ENCODE measurements at regions not wholly inside any gene's neighbourhood (a gene's known extent, or its start where the extent isn't known, plus 50 kb on each side); places are given as distances from the start of the nearest gene placed in this dataset.

- H3K79me2 ChIP-seq (ENCODE audit: insufficient read depth, low read depth, low read length): no peaks in the 10 kb centered on the region
- intact Hi-C loops (cut with micrococcal nuclease; ENCODE audit: unreplicated experiment): no loop called here
- no peaks in the 10 kb centered on the region for H4K20me1 ChIP-seq (ENCODE audit: insufficient read depth, low read length)
- no peak overlapping the region for H3K27ac ChIP-seq (ENCODE audit: low read depth, low read length, poor library complexity, severe bottlenecking)
- H3K36me3 ChIP-seq (ENCODE audit: insufficient read depth, low read length): no peaks in the 10 kb centered on the region
- POLR2A ChIA-PET: interaction anchor here (0.7 kb wide), 1 partner anchor 1694 kb away, joined by 3 read pairs; no protein-coding TSS in a partner anchor
- H2AFZ ChIP-seq (ENCODE audit: low read length): no peak overlapping the region
- H3K9me3 ChIP-seq (ENCODE audit: low read length): 0 out of 2 replicates have a peak, but pooled peaks cover 4% of the 10 kb centered on the region
- H3K4me3 ChIP-seq (ENCODE audit: low read depth, low read length, poor library complexity, severe bottlenecking): no peak overlapping the region
- H3K4me1 ChIP-seq (ENCODE audit: insufficient read depth, low read length, poor library complexity, severe bottlenecking): no peaks in the 10 kb centered on the region
- BruUV-seq (replicated peaks): no TSS peak
- TF ChIP-seq EZH2phosphoT487 (IDR thresholded peaks at IDR 0.05; ENCODE audit: borderline replicate concordance, low read depth, low read length): no peak
- TF ChIP-seq, protein P1, sequence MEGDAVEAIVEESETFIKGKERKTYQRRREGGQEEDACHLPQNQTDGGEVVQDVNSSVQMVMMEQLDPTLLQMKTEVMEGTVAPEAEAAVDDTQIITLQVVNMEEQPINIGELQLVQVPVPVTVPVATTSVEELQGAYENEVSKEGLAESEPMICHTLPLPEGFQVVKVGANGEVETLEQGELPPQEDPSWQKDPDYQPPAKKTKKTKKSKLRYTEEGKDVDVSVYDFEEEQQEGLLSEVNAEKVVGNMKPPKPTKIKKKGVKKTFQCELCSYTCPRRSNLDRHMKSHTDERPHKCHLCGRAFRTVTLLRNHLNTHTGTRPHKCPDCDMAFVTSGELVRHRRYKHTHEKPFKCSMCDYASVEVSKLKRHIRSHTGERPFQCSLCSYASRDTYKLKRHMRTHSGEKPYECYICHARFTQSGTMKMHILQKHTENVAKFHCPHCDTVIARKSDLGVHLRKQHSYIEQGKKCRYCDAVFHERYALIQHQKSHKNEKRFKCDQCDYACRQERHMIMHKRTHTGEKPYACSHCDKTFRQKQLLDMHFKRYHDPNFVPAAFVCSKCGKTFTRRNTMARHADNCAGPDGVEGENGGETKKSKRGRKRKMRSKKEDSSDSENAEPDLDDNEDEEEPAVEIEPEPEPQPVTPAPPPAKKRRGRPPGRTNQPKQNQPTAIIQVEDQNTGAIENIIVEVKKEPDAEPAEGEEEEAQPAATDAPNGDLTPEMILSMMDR (conservative IDR thresholded peaks at IDR 0.05; ENCODE audit: low read length): no peak
- CTCF ChIA-PET (ENCODE audit: unreplicated experiment): no interaction called here
- no peak for DNase-seq (ENCODE audit: low spot score)
- H3K9me2 ChIP-seq (ENCODE audit: insufficient read depth, low read length): no peaks in the 10 kb centered on the region
- no peak overlapping the region for H3K4me2 ChIP-seq (ENCODE audit: low read length)
Observed at GRCh38 chr3:83729576-83729975, 1229.2 kb upstream of the CADM2 start.

DNA sequence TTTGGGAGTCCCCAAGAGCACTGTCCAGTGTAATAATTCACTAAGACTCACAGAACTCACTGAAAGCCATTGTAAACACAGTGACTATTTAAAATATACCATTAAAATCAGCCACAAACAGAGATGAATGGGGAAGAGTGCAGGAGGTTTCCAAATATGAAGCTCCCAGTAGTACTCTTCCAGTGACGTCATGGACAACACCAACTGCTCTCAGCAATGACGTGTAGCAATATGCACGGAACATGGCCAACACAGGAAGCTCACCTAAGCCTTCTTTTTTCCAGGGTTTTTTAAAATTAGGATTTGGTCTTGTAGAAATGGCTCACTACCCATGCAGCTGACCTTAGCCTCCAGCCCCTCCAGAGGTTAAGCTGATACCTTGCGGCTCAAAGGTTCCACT is 1224.1 kb upstream of the CADM2 start:
- Histone ChIP-seq H4K20me1 (ENCODE audit: insufficient read depth, low read length) (no peaks in the 10 kb centered on the region), H3K4me3 (ENCODE audit: low read depth, low read length, poor library complexity, severe bottlenecking) (no peak overlapping the region), H3K9me3 (ENCODE audit: low read length) (0 out of 2 replicates have a peak, but pooled peaks cover 4% of the 10 kb centered on the region), H3K27ac (ENCODE audit: low read depth, low read length, poor library complexity, severe bottlenecking) (no peak overlapping the region), H3K4me2 (ENCODE audit: low read length) (no peak overlapping the region), H3K36me3 (ENCODE audit: insufficient read depth, low read length) (no peaks in the 10 kb centered on the region), H3K4me1 (ENCODE audit: insufficient read depth, low read length, poor library complexity, severe bottlenecking) (no peaks in the 10 kb centered on the region), H3K9me2 (ENCODE audit: insufficient read depth, low read length) (no peaks in the 10 kb centered on the region), H2AFZ (ENCODE audit: low read length) (no peak overlapping the region), H3K79me2 (ENCODE audit: insufficient read depth, low read depth, low read length) (no peaks in the 10 kb centered on the region)
- intact Hi-C loops (cut with micrococcal nuclease; ENCODE audit: unreplicated experiment): no loop called here
- no peak for DNase-seq (ENCODE audit: low spot score)
- BruUV-seq (replicated peaks): no TSS peak
- POLR2A ChIA-PET: no interaction called here
- CTCF ChIA-PET (ENCODE audit: unreplicated experiment): no interaction called here
- TF ChIP-seq EZH2phosphoT487 (IDR thresholded peaks at IDR 0.05; ENCODE audit: borderline replicate concordance, low read depth, low read length): no peak
- TF ChIP-seq, protein P1 (conservative IDR thresholded peaks at IDR 0.05; ENCODE audit: low read length): no peak

- CTCF ChIA-PET (ENCODE audit: unreplicated experiment): no interaction called here
- no peak overlapping the region for H3K4me2 ChIP-seq (ENCODE audit: low read length)
- H2AFZ ChIP-seq (ENCODE audit: low read length): no peak overlapping the region
- POLR2A ChIA-PET: no interaction called here
- H3K36me3 ChIP-seq (ENCODE audit: insufficient read depth, low read length): no peaks in the 10 kb centered on the region
- H3K4me3 ChIP-seq (ENCODE audit: low read depth, low read length, poor library complexity, severe bottlenecking): no peak overlapping the region
- TF ChIP-seq, protein P1 (conservative IDR thresholded peaks at IDR 0.05; ENCODE audit: low read length): no peak
- no peak for TF ChIP-seq EZH2phosphoT487 (IDR thresholded peaks at IDR 0.05; ENCODE audit: borderline replicate concordance, low read depth, low read length)
- no peak overlapping the region for H3K27ac ChIP-seq (ENCODE audit: low read depth, low read length, poor library complexity, severe bottlenecking)
- BruUV-seq (replicated peaks): no TSS peak
- H3K4me1 ChIP-seq (ENCODE audit: insufficient read depth, low read length, poor library complexity, severe bottlenecking): no peaks in the 10 kb centered on the region
- no peaks in the 10 kb centered on the region for H4K20me1 ChIP-seq (ENCODE audit: insufficient read depth, low read length)
- no peaks in the 10 kb centered on the region for H3K9me3 ChIP-seq (ENCODE audit: low read length)
- H3K9me2 ChIP-seq (ENCODE audit: insufficient read depth, low read length): no peaks in the 10 kb centered on the region
- intact Hi-C loops (cut with micrococcal nuclease; ENCODE audit: unreplicated experiment): no loop called here
- H3K79me2 ChIP-seq (ENCODE audit: insufficient read depth, low read depth, low read length): no peaks in the 10 kb centered on the region
- no peak for DNase-seq (ENCODE audit: low spot score)
Observed at GRCh38 chr3:83738202-83738601, 1220.6 kb upstream of the CADM2 start.

All from OCI-LY7 (cell line).